ENCODE measurements at regions not wholly inside any gene's neighbourhood (a gene's known extent, or its start where the extent isn't known, plus 50 kb on each side); places are given as distances from the start of the nearest gene placed in this dataset.

DNA sequence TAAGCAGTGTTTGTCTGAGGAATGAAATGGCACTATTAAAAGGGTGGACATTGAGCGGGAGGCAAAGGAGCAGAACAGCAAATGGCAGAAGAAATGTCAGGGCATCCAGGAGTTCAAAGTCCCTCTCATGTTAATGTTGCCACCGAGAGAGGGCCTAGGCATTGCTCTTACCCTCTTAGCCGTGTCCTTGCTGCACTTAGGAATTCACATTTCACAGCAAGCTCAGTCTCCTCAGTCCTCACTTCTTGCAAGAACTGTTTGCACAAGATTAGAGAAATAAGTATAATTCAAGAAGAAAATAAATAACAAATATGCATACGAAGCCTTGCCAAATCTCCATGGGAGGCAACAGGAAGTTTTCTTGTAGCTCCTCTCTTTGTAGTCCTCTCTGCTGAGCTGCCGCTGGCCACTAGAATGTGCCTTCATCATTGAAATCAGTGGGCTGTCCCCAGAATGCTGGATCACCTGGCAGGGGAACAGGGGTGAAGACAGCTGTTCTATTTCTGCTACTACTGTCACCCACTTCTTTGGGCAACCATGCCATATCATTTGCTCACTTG is 205.8 kb downstream of the ZNF326 start:
- no peak for DNase-seq (ENCODE audit: low read depth)
- no peak overlapping the region for H3K4me3 ChIP-seq (ENCODE audit: low read depth, low read length)
- TF ChIP-seq, protein P1, sequence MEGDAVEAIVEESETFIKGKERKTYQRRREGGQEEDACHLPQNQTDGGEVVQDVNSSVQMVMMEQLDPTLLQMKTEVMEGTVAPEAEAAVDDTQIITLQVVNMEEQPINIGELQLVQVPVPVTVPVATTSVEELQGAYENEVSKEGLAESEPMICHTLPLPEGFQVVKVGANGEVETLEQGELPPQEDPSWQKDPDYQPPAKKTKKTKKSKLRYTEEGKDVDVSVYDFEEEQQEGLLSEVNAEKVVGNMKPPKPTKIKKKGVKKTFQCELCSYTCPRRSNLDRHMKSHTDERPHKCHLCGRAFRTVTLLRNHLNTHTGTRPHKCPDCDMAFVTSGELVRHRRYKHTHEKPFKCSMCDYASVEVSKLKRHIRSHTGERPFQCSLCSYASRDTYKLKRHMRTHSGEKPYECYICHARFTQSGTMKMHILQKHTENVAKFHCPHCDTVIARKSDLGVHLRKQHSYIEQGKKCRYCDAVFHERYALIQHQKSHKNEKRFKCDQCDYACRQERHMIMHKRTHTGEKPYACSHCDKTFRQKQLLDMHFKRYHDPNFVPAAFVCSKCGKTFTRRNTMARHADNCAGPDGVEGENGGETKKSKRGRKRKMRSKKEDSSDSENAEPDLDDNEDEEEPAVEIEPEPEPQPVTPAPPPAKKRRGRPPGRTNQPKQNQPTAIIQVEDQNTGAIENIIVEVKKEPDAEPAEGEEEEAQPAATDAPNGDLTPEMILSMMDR (IDR thresholded peaks at IDR 0.05; ENCODE audit: control insufficient read depth, extremely low read depth, insufficient read depth), result no peak

DNA sequence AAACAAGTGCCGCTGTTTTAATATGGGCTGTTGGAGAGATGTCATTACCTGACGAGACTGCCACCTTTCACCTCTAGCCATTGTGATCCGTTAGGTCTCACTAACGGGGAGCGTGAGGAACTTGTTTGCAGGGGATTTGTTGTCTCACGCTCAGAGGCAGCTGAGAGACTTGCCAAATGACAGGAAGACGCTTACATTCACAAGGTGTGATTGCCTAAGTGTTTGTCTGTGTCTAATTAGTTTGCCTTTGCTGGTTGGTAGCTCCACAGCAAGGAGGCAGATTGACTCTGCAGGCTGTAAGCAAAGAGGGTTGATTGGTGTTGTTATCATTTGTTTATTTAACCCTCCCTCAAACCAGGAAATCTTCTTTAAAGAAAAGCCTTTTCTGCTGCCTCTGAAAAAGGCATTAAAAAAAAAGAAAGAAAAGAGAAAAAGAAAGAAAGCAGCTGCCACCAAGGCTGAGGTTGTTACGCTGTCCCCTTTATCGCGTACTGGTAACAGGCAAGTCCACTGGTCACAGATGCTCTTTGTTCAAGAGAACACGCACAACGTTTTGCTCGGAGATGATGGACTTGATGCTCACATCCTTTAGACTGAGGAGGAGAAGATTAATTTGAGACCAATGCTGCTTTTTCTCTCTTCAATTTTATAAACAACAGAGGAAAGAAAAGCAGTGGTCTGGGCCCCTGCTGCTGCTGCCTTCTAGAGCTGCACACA is 203.9 kb downstream of the ZNF326 start:
- H3K4me3 ChIP-seq (ENCODE audit: low read depth, low read length), result no peak overlapping the region
- DNase-seq (ENCODE audit: low read depth), result no peak
- TF ChIP-seq, protein P1 (IDR thresholded peaks at IDR 0.05; ENCODE audit: control insufficient read depth, extremely low read depth, insufficient read depth), result no peak

DNA sequence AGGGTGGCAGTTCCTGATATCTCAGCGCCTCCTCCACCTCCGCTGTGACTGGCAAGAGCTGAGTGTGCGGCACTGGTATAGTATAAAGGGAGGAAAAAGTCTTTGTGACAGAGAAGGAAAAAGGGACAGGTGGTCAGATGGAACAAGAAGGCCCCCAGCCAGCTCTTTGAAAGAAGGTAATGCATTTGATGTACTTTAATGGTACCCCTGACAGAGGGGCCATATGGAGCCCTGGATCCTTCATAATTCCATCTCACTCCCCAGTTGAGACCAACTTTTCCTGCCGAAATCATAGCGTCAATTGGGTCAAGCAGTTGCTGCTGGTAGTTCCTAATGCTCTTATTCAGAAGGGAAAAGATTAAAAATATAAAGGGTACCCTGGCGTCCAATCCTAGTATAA is 198.2 kb downstream of the ZNF326 start:
- H3K4me3 ChIP-seq (ENCODE audit: low read depth, low read length), result no peak overlapping the region
- TF ChIP-seq, protein P1 (IDR thresholded peaks at IDR 0.05; ENCODE audit: control insufficient read depth, extremely low read depth, insufficient read depth), result no peak
- no peak for DNase-seq (ENCODE audit: low read depth)

DNA sequence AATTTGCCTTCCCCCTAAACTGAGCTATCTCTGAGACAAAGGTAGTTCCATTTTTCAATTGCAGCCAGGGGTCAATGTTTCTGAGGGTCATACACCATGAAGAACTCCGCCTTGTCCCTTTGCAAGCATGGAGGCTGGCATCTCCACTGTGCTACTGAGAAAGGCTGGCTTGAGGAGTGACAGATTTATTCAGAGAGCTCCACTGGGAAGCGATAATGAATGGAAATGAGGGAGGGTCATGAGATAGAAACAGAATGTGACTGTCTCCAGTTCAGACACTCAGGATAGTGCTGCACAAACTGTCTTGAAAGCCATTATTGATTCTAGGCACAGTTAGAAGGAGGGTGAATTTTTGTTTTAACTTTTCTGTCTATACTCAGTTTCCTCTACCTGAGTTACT is 197.5 kb downstream of the ZNF326 start:
- no peak for DNase-seq (ENCODE audit: low read depth)
- TF ChIP-seq, protein P1 (IDR thresholded peaks at IDR 0.05; ENCODE audit: control insufficient read depth, extremely low read depth, insufficient read depth), result no peak
- H3K4me3 ChIP-seq (ENCODE audit: low read depth, low read length), result no peak overlapping the region

DNA sequence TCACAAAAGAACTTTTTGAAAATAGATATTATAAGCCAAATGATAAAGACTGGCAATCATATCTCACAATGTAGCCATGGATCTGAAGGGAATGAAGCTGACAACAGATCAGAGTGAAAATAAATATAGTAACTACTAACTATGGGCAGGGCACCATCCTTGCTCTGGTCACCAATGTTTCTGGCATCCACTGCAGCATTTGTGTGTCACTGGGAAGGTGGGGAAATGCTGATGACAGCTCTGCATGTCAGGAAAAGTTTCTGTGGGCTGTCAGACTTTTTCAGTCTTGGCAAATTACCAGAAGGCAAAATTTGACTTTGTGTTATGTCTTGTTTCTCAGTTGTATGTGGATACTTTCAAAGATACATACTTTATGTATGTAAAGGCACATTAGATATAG is 195.6 kb downstream of the ZNF326 start:
- no peak for DNase-seq (ENCODE audit: low read depth)
- no peak overlapping the region for H3K4me3 ChIP-seq (ENCODE audit: low read depth, low read length)
- TF ChIP-seq, protein P1 (IDR thresholded peaks at IDR 0.05; ENCODE audit: control insufficient read depth, extremely low read depth, insufficient read depth), result no peak

GRCh38 chr1:90189889-90190288 is 195.0 kb downstream of the ZNF326 start:
- H3K4me3 ChIP-seq (ENCODE audit: low read depth, low read length), result no peak overlapping the region
- TF ChIP-seq, protein P1 (IDR thresholded peaks at IDR 0.05; ENCODE audit: control insufficient read depth, extremely low read depth, insufficient read depth), result no peak
- no peak for DNase-seq (ENCODE audit: low read depth)

- TF ChIP-seq, protein P1 (IDR thresholded peaks at IDR 0.05; ENCODE audit: control insufficient read depth, extremely low read depth, insufficient read depth), result no peak
- no peak for DNase-seq (ENCODE audit: low read depth)
- H3K4me3 ChIP-seq (ENCODE audit: low read depth, low read length), result no peak overlapping the region
Measured at GRCh38 chr1:90187323-90187585, 192.3 kb downstream of the ZNF326 start.

Data from LNCaP clone FGC (cell line).